ENCODE measurements at regions not wholly inside any gene's neighbourhood (a gene's known extent, or its start where the extent isn't known, plus 50 kb on each side); places are given as distances from the start of the nearest gene placed in this dataset.

GRCh38 chr3:154515921-154516320, 85.9 kb upstream of the GPR149 start:
- TF ChIP-seq TAF1 (IDR thresholded peaks at IDR 0.05; ENCODE audit: low read depth) = no peak
- TF ChIP-seq, protein P1, sequence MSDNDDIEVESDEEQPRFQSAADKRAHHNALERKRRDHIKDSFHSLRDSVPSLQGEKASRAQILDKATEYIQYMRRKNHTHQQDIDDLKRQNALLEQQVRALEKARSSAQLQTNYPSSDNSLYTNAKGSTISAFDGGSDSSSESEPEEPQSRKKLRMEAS (IDR thresholded peaks at IDR 0.05) = no peak
- TF ChIP-seq YY1 (IDR thresholded peaks at IDR 0.05; ENCODE audit: low read depth) = no peak
- no peak for TF ChIP-seq CEBPB (IDR thresholded peaks at IDR 0.05)
- TF ChIP-seq RAD21 (IDR thresholded peaks at IDR 0.05; ENCODE audit: low read depth) = no peak
- TF ChIP-seq EGR1 (IDR thresholded peaks at IDR 0.05) = no peak
